ENCODE measurements at regions not wholly inside any gene's neighbourhood (a gene's known extent, or its start where the extent isn't known, plus 50 kb on each side); places are given as distances from the start of the nearest gene placed in this dataset.

GRCh38 chr10:89122433-89123051 is 84.6 kb downstream of the CH25H start:
- TF ChIP-seq POLR2A (IDR thresholded peaks at IDR 0.05; ENCODE audit: extremely low read depth, insufficient read length): no peak
- no peak for TF ChIP-seq CTCF (IDR thresholded peaks at IDR 0.05; ENCODE audit: low read depth, low read length)

All from NB4 (cell line).